ENCODE measurements at regions not wholly inside any gene's neighbourhood (a gene's known extent, or its start where the extent isn't known, plus 50 kb on each side); places are given as distances from the start of the nearest gene placed in this dataset.
"Not testable (repeated sequence)": the region's sequence is repeated elsewhere in the genome, so short reads cannot be mapped to it uniquely, and the experiment has no call there.

- Mint-ChIP-seq H3K36me3 (peaks cover 0 to 3% (median 0%) of the 10 kb centered on the region in 3 donors), H3K27ac (no peak overlapping the region), H3K4me1 (no peaks in the 10 kb centered on the region), H3K27me3 (ENCODE audit: low read depth in 3 of 3) (no peaks in the 10 kb centered on the region), H3K4me3 (no peak overlapping the region), H3K9me3 (peaks cover 9 to 34% (median 21%) of the 10 kb centered on the region in 6 donors)
- no peak for DNase-seq
Measured at GRCh38 chr10:65194126-65194525, 1672.9 kb downstream of the REEP3 start.

GRCh38 chr10:65194555-65194954 lies 1673.4 kb downstream of the REEP3 start:
- Mint-ChIP-seq H3K9me3 (peaks cover 9 to 34% (median 22%) of the 10 kb centered on the region in 6 donors), H3K27me3 (ENCODE audit: low read depth in 3 of 3) (no peaks in the 10 kb centered on the region), H3K27ac (no peak overlapping the region), H3K4me1 (no peaks in the 10 kb centered on the region), H3K4me3 (no peak overlapping the region), H3K36me3 (peaks cover 0 to 3% (median 0%) of the 10 kb centered on the region in 3 donors)
- DNase-seq: no peak

GRCh38 chr10:65196111-65196510 lies 1674.9 kb downstream of the REEP3 start:
- no peak for DNase-seq
- H3K27me3 Mint-ChIP-seq (ENCODE audit: low read depth in 3 of 3): no peaks in the 10 kb centered on the region
- no peak overlapping the region for H3K27ac Mint-ChIP-seq
- no peaks in the 10 kb centered on the region for H3K4me1 Mint-ChIP-seq
- peaks cover 0 to 3% (median 0%) of the 10 kb centered on the region in 3 donors for H3K36me3 Mint-ChIP-seq
- H3K4me3 Mint-ChIP-seq: no peak overlapping the region
- H3K9me3 Mint-ChIP-seq: peaks cover 7 to 31% (median 24%) of the 10 kb centered on the region in 6 donors

- Mint-ChIP-seq H3K4me3 (no peak overlapping the region), H3K27ac (no peak overlapping the region), H3K9me3 (peaks cover 7 to 32% (median 19%) of the 10 kb centered on the region in 6 donors), H3K27me3 (ENCODE audit: low read depth in 3 of 3) (no peaks in the 10 kb centered on the region), H3K4me1 (no peaks in the 10 kb centered on the region), H3K36me3 (no peaks in the 10 kb centered on the region)
- DNase-seq: no peak
Measured at GRCh38 chr10:65197935-65198334, 1676.7 kb downstream of the REEP3 start.

- Mint-ChIP-seq H3K27ac (no peak overlapping the region), H3K9me3 (peaks cover 2 to 27% (median 15%) of the 10 kb centered on the region in 6 donors), H3K4me1 (no peaks in the 10 kb centered on the region), H3K4me3 (no peak overlapping the region), H3K36me3 (no peaks in the 10 kb centered on the region), H3K27me3 (ENCODE audit: low read depth in 3 of 3) (no peaks in the 10 kb centered on the region)
- no peak for DNase-seq
Measured at GRCh38 chr10:65201491-65201890, 1680.3 kb downstream of the REEP3 start.

GRCh38 chr10:65204999-65205398 lies 1683.8 kb downstream of the REEP3 start:
- Mint-ChIP-seq H3K36me3 (no peaks in the 10 kb centered on the region), H3K9me3 (peaks cover 0 to 17% (median 11%) of the 10 kb centered on the region in 6 donors), H3K4me3 (no peak overlapping the region), H3K27ac (no peak overlapping the region), H3K27me3 (ENCODE audit: low read depth in 3 of 3) (peaks cover 0 to under 1% (median 0%) of the 10 kb centered on the region in 3 donors), H3K4me1 (no peaks in the 10 kb centered on the region)
- DNase-seq: no peak

- Mint-ChIP-seq H3K36me3 (peaks cover 0 to 3% (median 0%) of the 10 kb centered on the region in 3 donors), H3K9me3 (peaks cover 5 to 28% (median 13%) of the 10 kb centered on the region in 6 donors), H3K27me3 (ENCODE audit: low read depth in 3 of 3) (peaks cover 0 to 6% (median 0%) of the 10 kb centered on the region in 3 donors), H3K27ac (no peak overlapping the region), H3K4me3 (no peak overlapping the region), H3K4me1 (no peaks in the 10 kb centered on the region)
- DNase-seq: no peak
Measured at GRCh38 chr10:65213170-65213569, 1692.0 kb downstream of the REEP3 start.

- no peaks in the 10 kb centered on the region for H3K36me3 Mint-ChIP-seq
- peaks cover 7 to 32% (median 23%) of the 10 kb centered on the region in 6 donors for H3K9me3 Mint-ChIP-seq
- no peak overlapping the region for H3K27ac Mint-ChIP-seq
- H3K27me3 Mint-ChIP-seq (ENCODE audit: low read depth in 3 of 3): no peaks in the 10 kb centered on the region
- no peak for DNase-seq
- H3K4me3 Mint-ChIP-seq: no peak overlapping the region
- no peaks in the 10 kb centered on the region for H3K4me1 Mint-ChIP-seq
Measured at GRCh38 chr10:65219444-65219843, 1698.2 kb downstream of the REEP3 start.

GRCh38 chr10:65231148-65231547 lies 1694.7 kb upstream of the LRRTM3 start:
- H3K9me3 Mint-ChIP-seq: peaks cover 10 to 51% (median 24%) of the 10 kb centered on the region in 6 donors
- no peak overlapping the region for H3K27ac Mint-ChIP-seq
- no peak overlapping the region for H3K4me3 Mint-ChIP-seq
- peaks cover 0 to 1% (median 0%) of the 10 kb centered on the region in 3 donors for H3K27me3 Mint-ChIP-seq (ENCODE audit: low read depth in 3 of 3)
- no peak for DNase-seq
- no peaks in the 10 kb centered on the region for H3K4me1 Mint-ChIP-seq
- peaks cover 0 to 4% (median 0%) of the 10 kb centered on the region in 3 donors for H3K36me3 Mint-ChIP-seq

GRCh38 chr10:65234261-65234660 lies 1691.6 kb upstream of the LRRTM3 start:
- Mint-ChIP-seq H3K4me3 (no peak overlapping the region), H3K4me1 (no peaks in the 10 kb centered on the region), H3K36me3 (no peaks in the 10 kb centered on the region), H3K9me3 (peaks cover 11 to 36% (median 25%) of the 10 kb centered on the region in 6 donors), H3K27me3 (ENCODE audit: low read depth in 3 of 3) (peaks cover 0 to 1% (median 0%) of the 10 kb centered on the region in 3 donors), H3K27ac (peak overlapping the region in 1 of 6 donors; percentile 8)
- no peak for DNase-seq

- DNase-seq: no peak
- H3K9me3 Mint-ChIP-seq: peaks cover 13 to 38% (median 25%) of the 10 kb centered on the region in 6 donors
- no peaks in the 10 kb centered on the region for H3K4me1 Mint-ChIP-seq
- H3K27me3 Mint-ChIP-seq (ENCODE audit: low read depth in 3 of 3): peaks cover 0 to 2% (median 0%) of the 10 kb centered on the region in 3 donors
- H3K36me3 Mint-ChIP-seq: no peaks in the 10 kb centered on the region
- no peak overlapping the region for H3K4me3 Mint-ChIP-seq
- H3K27ac Mint-ChIP-seq: no peak overlapping the region
Measured at GRCh38 chr10:65235266-65235665, 1690.6 kb upstream of the LRRTM3 start.

- Mint-ChIP-seq H3K27me3 (ENCODE audit: low read depth in 3 of 3) (peaks cover 0 to 3% (median 0%) of the 10 kb centered on the region in 3 donors), H3K9me3 (peaks cover 13 to 40% (median 26%) of the 10 kb centered on the region in 6 donors), H3K27ac (no peak overlapping the region), H3K4me1 (no peaks in the 10 kb centered on the region), H3K36me3 (no peaks in the 10 kb centered on the region), H3K4me3 (no peak overlapping the region)
- no peak for DNase-seq
Measured at GRCh38 chr10:65235846-65236245, 1690.0 kb upstream of the LRRTM3 start.

- no peaks in the 10 kb centered on the region for H3K36me3 Mint-ChIP-seq
- no peak overlapping the region for H3K4me3 Mint-ChIP-seq
- H3K9me3 Mint-ChIP-seq: peaks cover 0 to 42% (median 18%) of the 10 kb centered on the region in 6 donors
- H3K27ac Mint-ChIP-seq: no peak overlapping the region
- peaks cover 0 to 2% (median 0%) of the 10 kb centered on the region in 3 donors for H3K27me3 Mint-ChIP-seq (ENCODE audit: low read depth in 3 of 3)
- H3K4me1 Mint-ChIP-seq: no peaks in the 10 kb centered on the region
- no peak for DNase-seq
Measured at GRCh38 chr10:65265451-65265954, 1660.3 kb upstream of the LRRTM3 start.

GRCh38 chr10:65269551-65269950 lies 1656.3 kb upstream of the LRRTM3 start:
- H3K4me1 Mint-ChIP-seq; H3K27me3 Mint-ChIP-seq (ENCODE audit: low read depth in 3 of 3); DNase-seq; H3K4me3 Mint-ChIP-seq; H3K36me3 Mint-ChIP-seq; H3K27ac Mint-ChIP-seq: not testable (repeated sequence)
- peaks cover 0 to 27% (median 11%) of the 10 kb centered on the region in 6 donors for H3K9me3 Mint-ChIP-seq

- Mint-ChIP-seq H3K9me3 (peaks cover 0 to 35% (median 11%) of the 10 kb centered on the region in 6 donors), H3K36me3 (no peaks in the 10 kb centered on the region), H3K4me1 (no peaks in the 10 kb centered on the region), H3K27ac (no peak overlapping the region), H3K4me3 (no peak overlapping the region), H3K27me3 (ENCODE audit: low read depth in 3 of 3) (no peaks in the 10 kb centered on the region)
- DNase-seq: no peak
Measured at GRCh38 chr10:65270969-65271368, 1654.9 kb upstream of the LRRTM3 start.

Measured in immature natural killer cell (primary cell).